GM13977 (cell line): ENCODE measurements at regions not wholly inside any gene's neighbourhood (a gene's known extent, or its start where the extent isn't known, plus 50 kb on each side); places are given as distances from the start of the nearest gene placed in this dataset.
"Not testable (repeated sequence)": the region's sequence is repeated elsewhere in the genome, so short reads cannot be mapped to it uniquely, and the experiment has no call there.

ENCODE experiments used
- DNase-seq: peaks from one replicate; pipeline ENCODE4 v3.0.0; 2012; ENCODE audit warnings: low spot score
- CTCF ChIP-seq: IDR thresholded peaks from 2 replicates; pipeline ENCODE4 v1.5.1; 2012; ENCODE audit warnings: mild to moderate bottlenecking, control low read depth; ENCODE audit not compliant: insufficient read depth; ENCODE audit errors: extremely low read depth, missing control alignments
- in situ Hi-C: fragments of 300-500 bp; cut with MboI; formaldehyde crosslinking; loops from one replicate; pipeline ENCODE4 v1.12.0; 2022; ENCODE audit warnings: low sequenced_read_pairs, low pct_unique_long_range_greater_than_20kb, mixed read lengths, inconsistent platforms; ENCODE audit not compliant: unreplicated experiment

GRCh38 chr19:22502766-22503165, 80.6 kb upstream of the ZNF98 start:
- in situ Hi-C loops, result no loop called here
- TF ChIP-seq CTCF, result no peak
- no peak for DNase-seq

GRCh38 chr19:22498831-22499430, 76.8 kb upstream of the ZNF98 start:
- DNase-seq, in situ Hi-C loops: not testable (repeated sequence)

GRCh38 chr19:22491746-22492145, 69.6 kb upstream of the ZNF98 start:
- TF ChIP-seq CTCF, result no peak
- no peak for DNase-seq

GRCh38 chr19:22483514-22483913, 61.4 kb upstream of the ZNF98 start:
- in situ Hi-C loops, DNase-seq: not testable (repeated sequence)

More at GRCh38 chr19:22491746-22492145, 69.6 kb upstream of the ZNF98 start:
- in situ Hi-C loops, result no loop called here

GRCh38 chr19:22472180-22472637, 50.1 kb upstream of the ZNF98 start:
- in situ Hi-C loops, result no loop called here
- no peak for DNase-seq
- TF ChIP-seq CTCF, result no peak
